Testis (tissue), 2 donors: ENCODE measurements at regions not wholly inside any gene's neighbourhood (a gene's known extent, or its start where the extent isn't known, plus 50 kb on each side); places are given as distances from the start of the nearest gene placed in this dataset.

Source experiments
- DNase-seq: peaks from one replicate; pipeline ENCODE4 v3.0.0-alpha.2; 2019
- H3K27ac ChIP-seq, 2 donors: fragments of 200-600 bp; sonication (generic); one replicate each; pipeline ENCODE4 v1.5.1; 2019
- H3K27me3 ChIP-seq: fragments of 200-600 bp; sonication (generic); one replicate; pipeline ENCODE4 v1.5.1; 2019
- H3K36me3 ChIP-seq: fragments of 200-600 bp; sonication (generic); one replicate; pipeline ENCODE4 v1.5.1; 2017; ENCODE audit warnings: low read depth; ENCODE audit errors: missing control alignments
- H3K4me1 ChIP-seq: fragments of 200-600 bp; sonication (generic); one replicate; pipeline ENCODE4 v1.5.1; 2019
- H3K4me3 ChIP-seq, 2 donors: fragments of 200-600 bp; sonication (generic); one replicate each; pipeline ENCODE4 v1.5.1; 2017 to 2019
- H3K9me3 ChIP-seq: fragments of 200-600 bp; sonication (generic); one replicate; pipeline ENCODE4 v1.5.1; 2017
- POLR2A ChIP-seq: fragments of 450-650 bp; IDR thresholded peaks from one replicate; pipeline ENCODE4 v1.6.1; 2017; ENCODE audit warnings: antibody characterized with exemption, mild to moderate bottlenecking, moderate library complexity
- WGBS, 2 donors: methylation state at CpG; one replicate each; pipeline ENCODE4 v1.1.5; 2018; 5-methylcytosine and 5-hydroxymethylcytosine counted together
- intact Hi-C: fragments of 100-400 bp; cut with DNase I; formaldehyde crosslinking; loops from one replicate; pipeline ENCODE4 v1.15.1; 2023; ENCODE audit warnings: low total_unique reads
- TF ChIP-seq, protein P1 (sequence below), 3 experiments: fragments of 450-650 bp in 2 of 3; fragments of 200-600 bp in 1 of 3; sonication (generic) in 1 of 3; IDR thresholded peaks; one replicate each; pipeline ENCODE4 v1.5.1; 2016 to 2019; ENCODE audit warnings: antibody characterized with exemption in 3 of 3, mild to moderate bottlenecking in 2 of 3, moderate library complexity in 1 of 3

DNA sequence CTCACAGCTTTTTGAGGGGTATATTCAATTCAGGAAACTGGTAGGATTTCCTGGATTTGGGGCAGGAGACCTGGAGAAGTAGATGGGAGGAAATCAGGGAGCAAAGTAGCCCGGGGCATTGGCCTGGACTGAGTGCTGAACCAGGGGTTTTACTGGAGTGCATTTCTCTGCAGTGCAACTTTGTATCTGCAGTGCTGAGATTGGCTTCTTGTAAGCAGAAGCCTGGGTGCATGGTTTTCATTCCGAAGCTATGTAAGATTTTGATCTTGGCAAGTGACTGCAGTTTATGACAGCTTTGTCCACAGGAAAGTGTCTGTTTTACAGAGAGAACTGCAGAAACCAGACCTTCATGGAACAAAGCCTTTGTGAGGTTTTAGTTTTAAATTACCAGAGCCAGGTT lies 158.3 kb downstream of the SPCS3 start:
- 43 to 52% methylated on average over 2 of the region's 2 CpGs for WGBS, 2 donors
- H3K27ac ChIP-seq, result no peak overlapping the region
- H3K36me3 ChIP-seq, result no peaks in the 10 kb centered on the region
- intact Hi-C loops, result no loop called here
- H3K9me3 ChIP-seq, result no peaks in the 10 kb centered on the region
- peak; percentile 52 for DNase-seq
- no peaks in the 10 kb centered on the region for H3K27me3 ChIP-seq
- TF ChIP-seq POLR2A, result no peak
- TF ChIP-seq, protein P1, sequence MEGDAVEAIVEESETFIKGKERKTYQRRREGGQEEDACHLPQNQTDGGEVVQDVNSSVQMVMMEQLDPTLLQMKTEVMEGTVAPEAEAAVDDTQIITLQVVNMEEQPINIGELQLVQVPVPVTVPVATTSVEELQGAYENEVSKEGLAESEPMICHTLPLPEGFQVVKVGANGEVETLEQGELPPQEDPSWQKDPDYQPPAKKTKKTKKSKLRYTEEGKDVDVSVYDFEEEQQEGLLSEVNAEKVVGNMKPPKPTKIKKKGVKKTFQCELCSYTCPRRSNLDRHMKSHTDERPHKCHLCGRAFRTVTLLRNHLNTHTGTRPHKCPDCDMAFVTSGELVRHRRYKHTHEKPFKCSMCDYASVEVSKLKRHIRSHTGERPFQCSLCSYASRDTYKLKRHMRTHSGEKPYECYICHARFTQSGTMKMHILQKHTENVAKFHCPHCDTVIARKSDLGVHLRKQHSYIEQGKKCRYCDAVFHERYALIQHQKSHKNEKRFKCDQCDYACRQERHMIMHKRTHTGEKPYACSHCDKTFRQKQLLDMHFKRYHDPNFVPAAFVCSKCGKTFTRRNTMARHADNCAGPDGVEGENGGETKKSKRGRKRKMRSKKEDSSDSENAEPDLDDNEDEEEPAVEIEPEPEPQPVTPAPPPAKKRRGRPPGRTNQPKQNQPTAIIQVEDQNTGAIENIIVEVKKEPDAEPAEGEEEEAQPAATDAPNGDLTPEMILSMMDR (IDR thresholded peaks at IDR 0.05), result no peak
- H3K4me3 ChIP-seq, result no peak overlapping the region
- peaks cover 8% of the 10 kb centered on the region for H3K4me1 ChIP-seq

DNA sequence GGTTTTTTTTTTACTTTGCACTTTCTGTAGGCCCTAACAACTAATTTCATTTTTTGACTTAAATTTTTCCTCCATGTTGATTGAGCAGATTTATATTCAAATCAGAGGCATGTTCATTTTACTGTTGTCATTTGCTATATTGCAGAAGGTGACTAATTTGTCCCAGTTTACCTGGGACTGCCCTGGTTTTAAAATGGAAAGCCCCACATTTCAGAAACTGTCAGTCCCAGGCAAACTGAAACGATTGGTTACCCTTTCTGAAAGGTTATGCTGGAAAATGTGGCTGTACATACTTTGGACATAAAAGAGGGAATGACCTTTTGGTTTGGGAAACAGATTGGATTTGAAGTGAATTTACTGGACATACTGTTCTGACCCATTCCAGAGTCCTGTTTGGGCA lies 160.0 kb downstream of the SPCS3 start:
- 81 to 82% methylated on average over 1 of the region's 1 CpG for WGBS, 2 donors
- DNase-seq, result no peak
- TF ChIP-seq, protein P1 (IDR thresholded peaks at IDR 0.05), result no peak
- TF ChIP-seq POLR2A, result no peak
- Histone ChIP-seq H3K9me3 (no peaks in the 10 kb centered on the region), H3K36me3 (no peaks in the 10 kb centered on the region), H3K27ac (no peak overlapping the region), H3K27me3 (no peaks in the 10 kb centered on the region), H3K4me1 (peaks cover 8% of the 10 kb centered on the region), H3K4me3 (no peak overlapping the region)
- intact Hi-C loops, result no loop called here

DNA sequence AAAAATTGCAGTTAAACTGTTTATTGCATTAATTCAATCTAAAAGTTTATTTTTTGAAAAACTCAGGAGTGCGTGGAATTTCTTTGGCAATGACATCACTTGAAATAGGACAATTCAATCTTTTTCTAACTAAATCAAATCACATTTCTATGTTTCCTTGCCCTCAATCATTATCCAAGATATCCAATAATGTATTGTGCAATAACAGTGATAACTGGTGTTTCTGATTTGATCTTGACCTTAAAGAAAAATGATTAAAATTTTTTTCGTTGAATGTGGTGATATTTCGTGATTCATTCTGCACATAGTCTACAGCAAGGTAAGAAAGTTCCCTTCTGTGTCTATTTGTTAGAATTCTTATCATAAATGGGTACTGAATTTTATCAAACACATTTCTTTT lies 163.2 kb downstream of the SPCS3 start:
- 56 to 77% methylated on average over 3 of the region's 3 CpGs for WGBS, 2 donors
- TF ChIP-seq POLR2A, result no peak
- intact Hi-C loops, result no loop called here

DNA sequence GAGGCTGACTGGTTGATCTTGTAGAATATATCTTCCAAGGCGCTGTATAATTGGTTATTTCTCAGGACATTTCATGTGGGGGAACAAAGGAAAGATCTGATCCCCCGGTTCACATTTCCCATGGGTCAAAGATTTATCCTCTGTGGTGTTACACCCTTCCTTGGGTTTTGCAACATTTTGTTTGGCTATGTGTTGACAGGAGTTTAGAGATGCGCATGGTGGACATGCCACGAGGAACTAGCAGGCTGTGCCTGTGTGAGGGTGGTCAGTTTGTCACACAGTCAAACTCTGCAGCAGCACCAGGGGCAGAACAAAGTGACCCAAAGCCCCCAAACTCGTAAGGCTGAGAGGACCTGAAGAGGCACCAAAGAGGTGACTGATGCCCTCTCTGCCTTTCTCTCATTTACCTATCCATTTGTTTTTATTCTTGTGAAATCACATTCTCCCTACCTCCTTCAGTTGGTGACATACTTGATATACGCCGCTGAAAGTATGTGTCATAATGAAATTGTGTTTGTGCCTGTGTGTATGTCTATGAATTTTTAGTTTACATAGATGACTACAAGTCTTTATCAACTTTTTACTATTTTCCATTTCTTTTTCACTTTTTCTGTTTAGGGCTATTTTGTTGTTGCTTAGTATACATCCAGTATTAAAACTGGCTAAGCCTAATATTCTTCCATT lies 164.7 kb downstream of the SPCS3 start:
- Histone ChIP-seq H3K36me3 (no peaks in the 10 kb centered on the region), H3K4me3 (no peak overlapping the region), H3K9me3 (no peaks in the 10 kb centered on the region), H3K4me1 (no peaks in the 10 kb centered on the region), H3K27me3 (no peaks in the 10 kb centered on the region), H3K27ac (no peak overlapping the region)
- intact Hi-C loops, result no loop called here
- no peak for DNase-seq
- TF ChIP-seq POLR2A, result no peak
- TF ChIP-seq, protein P1 (IDR thresholded peaks at IDR 0.05), result no peak
- 81 to 82% methylated on average over 7 of the region's 7 CpGs for WGBS, 2 donors

More for the DNA sequence above, 163.2 kb downstream of the SPCS3 start:
- Histone ChIP-seq H3K27me3 (no peaks in the 10 kb centered on the region), H3K27ac (no peak overlapping the region), H3K4me3 (no peak overlapping the region), H3K4me1 (peaks cover 7% of the 10 kb centered on the region), H3K9me3 (no peaks in the 10 kb centered on the region), H3K36me3 (no peaks in the 10 kb centered on the region)
- no peak for DNase-seq

DNA sequence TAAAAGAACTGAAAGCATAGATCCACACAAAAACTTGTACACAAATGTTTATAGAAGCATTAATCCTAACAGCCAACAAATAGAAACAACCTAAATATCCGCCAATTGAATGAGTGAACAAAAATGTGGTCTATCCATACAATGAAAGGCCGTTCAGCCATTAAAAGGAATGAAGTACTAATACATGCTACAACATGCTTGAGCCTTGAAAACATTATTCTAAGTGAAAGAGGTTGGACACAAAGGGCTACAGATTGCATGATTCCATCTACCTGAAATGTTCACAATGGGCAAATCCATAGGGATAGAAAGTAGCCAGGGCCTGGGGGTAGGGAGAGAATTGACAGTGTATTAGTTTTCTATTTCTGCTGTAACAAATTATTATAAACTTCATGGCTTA lies 169.2 kb downstream of the SPCS3 start:
- 87 to 97% methylated on average over 2 of the region's 2 CpGs for WGBS, 2 donors
- intact Hi-C loops, result no loop called here

More for the DNA sequence above, 169.2 kb downstream of the SPCS3 start:
- H3K4me1 ChIP-seq, result no peaks in the 10 kb centered on the region
- H3K36me3 ChIP-seq, result no peaks in the 10 kb centered on the region
- H3K9me3 ChIP-seq, result no peaks in the 10 kb centered on the region
- no peak for TF ChIP-seq POLR2A
- TF ChIP-seq, protein P1 (IDR thresholded peaks at IDR 0.05), result no peak
- no peak overlapping the region for H3K4me3 ChIP-seq
- no peak for DNase-seq
- no peaks in the 10 kb centered on the region for H3K27me3 ChIP-seq
- no peak overlapping the region for H3K27ac ChIP-seq
